ENCODE measurements at regions not wholly inside any gene's neighbourhood (a gene's known extent, or its start where the extent isn't known, plus 50 kb on each side); places are given as distances from the start of the nearest gene placed in this dataset.

DNA sequence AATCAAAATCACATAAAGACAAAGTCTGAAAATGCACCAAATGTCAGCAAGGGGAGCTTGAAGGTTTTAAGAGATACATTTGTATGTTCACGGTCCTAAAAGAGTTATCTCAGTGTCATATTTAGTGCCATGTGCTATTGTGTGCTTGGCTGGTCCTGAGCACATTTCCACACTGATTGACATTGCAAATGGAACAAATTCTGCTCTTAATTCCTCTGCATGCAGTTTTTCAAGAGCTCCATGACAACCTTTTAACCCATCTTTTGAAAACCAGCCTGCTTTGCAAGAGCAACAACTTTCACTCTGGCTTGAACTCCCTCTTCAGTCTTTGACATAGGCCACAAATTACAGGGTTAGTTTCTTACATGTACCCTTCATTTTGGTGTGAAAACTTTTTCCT, 175.4 kb upstream of the ACTBL2 start (continued):
- TF ChIP-seq PBX3 (IDR thresholded peaks at IDR 0.05) (no peak), RCOR1 (IDR thresholded peaks at IDR 0.05; ENCODE audit: low read length) (no peak), CHD2 (IDR thresholded peaks at IDR 0.05; ENCODE audit: low read length, partially characterized antibody) (no peak), REST (IDR thresholded peaks at IDR 0.05; ENCODE audit: low read depth, low read length) (no peak), TCF12 (IDR thresholded peaks at IDR 0.05) (no peak), FOSL2 (IDR thresholded peaks at IDR 0.05; ENCODE audit: borderline replicate concordance, low read depth) (no peak)

GRCh38 chr5:57655228-57655627, 172.6 kb upstream of the ACTBL2 start:
- Histone ChIP-seq H3K9me2 (no peaks in the 10 kb centered on the region), H4K20me1 (ENCODE audit: insufficient read depth) (no peaks in the 10 kb centered on the region), H3F3A (replicated peaks; ENCODE audit: insufficient read depth) (no peaks in the 10 kb centered on the region), H3K27ac (ENCODE audit: low read depth in 2 of 2, low read length in 1 of 2) (no peak overlapping the region), H3K36me3 (replicated peaks in 1 of 2; ENCODE audit: control insufficient read depth in 1 of 2, insufficient read depth in 2 of 2, low read length in 1 of 2) (no peaks in the 10 kb centered on the region), H3K4me3 (ENCODE audit: low read depth in 2 of 2, low read length in 1 of 2) (no peak overlapping the region), H2AFZ (ENCODE audit: low read depth) (no peak overlapping the region), H3K9me3 (no peaks in the 10 kb centered on the region), H3K9ac (no peak overlapping the region), H3K4me1 (ENCODE audit: control insufficient read depth in 1 of 2, insufficient read depth in 2 of 2, low read depth in 1 of 2, low read length in 1 of 2) (no peaks in the 10 kb centered on the region), H3K27me3 (ENCODE audit: insufficient read depth) (no peaks in the 10 kb centered on the region), H3K79me2 (ENCODE audit: insufficient read depth) (no peaks in the 10 kb centered on the region), H3K4me2 (no peak overlapping the region)
- ChIA-PET POLR2A (no interaction called here), CTCF (no interaction called here)
- 62% methylated on average over 4 of the region's 4 CpGs for WGBS (ENCODE audit: low lambda C conversion rate)
- no peak for DNase-seq
- TF ChIP-seq CHD2 (IDR thresholded peaks at IDR 0.05; ENCODE audit: low read length, partially characterized antibody) (no peak), RCOR1 (IDR thresholded peaks at IDR 0.05; ENCODE audit: low read length) (no peak), RFX5 (IDR thresholded peaks at IDR 0.05; ENCODE audit: low read length) (no peak), MAX (IDR thresholded peaks at IDR 0.05; ENCODE audit: low read depth) (no peak), JUND (IDR thresholded peaks at IDR 0.05) (no peak), FOXJ3 (CRISPR knock-in tag; IDR thresholded peaks at IDR 0.05) (no peak)
- TF ChIP-seq, protein P1, sequence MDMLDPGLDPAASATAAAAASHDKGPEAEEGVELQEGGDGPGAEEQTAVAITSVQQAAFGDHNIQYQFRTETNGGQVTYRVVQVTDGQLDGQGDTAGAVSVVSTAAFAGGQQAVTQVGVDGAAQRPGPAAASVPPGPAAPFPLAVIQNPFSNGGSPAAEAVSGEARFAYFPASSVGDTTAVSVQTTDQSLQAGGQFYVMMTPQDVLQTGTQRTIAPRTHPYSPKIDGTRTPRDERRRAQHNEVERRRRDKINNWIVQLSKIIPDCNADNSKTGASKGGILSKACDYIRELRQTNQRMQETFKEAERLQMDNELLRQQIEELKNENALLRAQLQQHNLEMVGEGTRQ (IDR thresholded peaks at IDR 0.05; ENCODE audit: borderline replicate concordance, low read depth, low read length): no peak
